CD4-positive, CD25-positive, alpha-beta regulatory T cell (primary cell): ENCODE measurements at regions not wholly inside any gene's neighbourhood (a gene's known extent, or its start where the extent isn't known, plus 50 kb on each side); places are given as distances from the start of the nearest gene placed in this dataset.

ENCODE experiments used
- ATAC-seq, 2 donors: fragments of 150-1000 bp; cut with Tn5 transposase; one replicate each; pipeline ENCODE4 v1.10.0; 2021; ENCODE audit warnings: low read depth in 2 of 2, moderate number of reproducible peaks in 2 of 2, moderate library complexity in 1 of 2
- DNase-seq, 3 donors: peaks; one replicate each; pipeline versions ENCODE4 v3.0.0 to v3.0.0-alpha.2; 2012 to 2022; ENCODE audit warnings: mixed read lengths in 1 of 3
- H3K27ac ChIP-seq: one replicate; pipeline ENCODE4 v1.7.0; 2013; ENCODE audit warnings: mild to moderate bottlenecking, low read length; ENCODE audit not compliant: insufficient read depth, poor library complexity, severe bottlenecking
- H3K27me3 ChIP-seq: one replicate; pipeline ENCODE4 v1.7.0; 2013; ENCODE audit warnings: low read length; ENCODE audit not compliant: control insufficient read depth, insufficient read depth
- H3K36me3 ChIP-seq: one replicate; pipeline ENCODE4 v1.7.0; 2013; ENCODE audit warnings: mild to moderate bottlenecking, low read length, moderate library complexity; ENCODE audit not compliant: control insufficient read depth, insufficient read depth
- H3K4me1 ChIP-seq: 2 replicates; pipeline ENCODE4 v1.7.0; 2013; ENCODE audit warnings: mild to moderate bottlenecking, low read length; ENCODE audit not compliant: insufficient read depth, control insufficient read depth, poor library complexity, severe bottlenecking
- H3K4me3 ChIP-seq: one replicate; pipeline ENCODE4 v1.7.0; 2013; ENCODE audit warnings: low read depth, mild to moderate bottlenecking, low read length, moderate library complexity
- H3K9me3 ChIP-seq, 2 experiments: 1 replicate in 1 of 2; 2 replicates in 1 of 2; pipeline ENCODE4 v1.7.0; 2013; ENCODE audit warnings: low read length in 2 of 2, mild to moderate bottlenecking in 1 of 2, moderate library complexity in 1 of 2; ENCODE audit not compliant: control insufficient read depth in 2 of 2
- H3K27ac Mint-ChIP-seq, 3 donors: one replicate each; pipeline ENCODE4 v1.8.0; 2020 to 2022; ENCODE audit warnings: mild to moderate bottlenecking in 3 of 3, mixed read lengths in 3 of 3, moderate library complexity in 2 of 3
- H3K27me3 Mint-ChIP-seq: one replicate; pipeline ENCODE4 v1.8.0; 2022; ENCODE audit warnings: mild to moderate bottlenecking, mixed read lengths
- H3K36me3 Mint-ChIP-seq: one replicate; pipeline ENCODE4 v1.8.0; 2020; ENCODE audit warnings: mixed read lengths
- H3K4me1 Mint-ChIP-seq, 4 donors: one replicate each; pipeline ENCODE4 v1.8.0; 2020 to 2022; ENCODE audit warnings: mixed read lengths in 4 of 4, mild to moderate bottlenecking in 1 of 4
- H3K4me3 Mint-ChIP-seq, 4 donors: one replicate each; pipeline ENCODE4 v1.8.0; 2020 to 2022; ENCODE audit warnings: mild to moderate bottlenecking in 4 of 4, mixed read lengths in 4 of 4, moderate library complexity in 3 of 4
- H3K9me3 Mint-ChIP-seq, 7 donors: one replicate each; pipeline ENCODE4 v1.8.0; 2020 to 2022; ENCODE audit warnings: mixed read lengths in 7 of 7, mild to moderate bottlenecking in 3 of 7, moderate library complexity in 2 of 7

- H3K27me3 Mint-ChIP-seq = no peaks in the 10 kb centered on the region
Measured at GRCh38 chrX:9414416-9414815, 50.4 kb upstream of the TBL1X start.

More at GRCh38 chrX:9414416-9414815, 50.4 kb upstream of the TBL1X start:
- Histone ChIP-seq H3K4me1 (no peaks in the 10 kb centered on the region), H3K27ac (no peak overlapping the region), H3K36me3 (no peaks in the 10 kb centered on the region), H3K9me3 (no peaks in the 10 kb centered on the region), H3K4me3 (no peak overlapping the region), H3K27me3 (no peaks in the 10 kb centered on the region)
- Mint-ChIP-seq H3K4me1 (peaks cover 0 to 2% (median 0%) of the 10 kb centered on the region in 4 donors), H3K36me3 (no peaks in the 10 kb centered on the region), H3K4me3 (no peak overlapping the region), H3K9me3 (peaks cover 0 to 4% (median 0%) of the 10 kb centered on the region in 7 donors), H3K27ac (no peak overlapping the region)
- ATAC-seq = no peak
- DNase-seq = no peak
